Fibroblast of lung (primary cell): ENCODE measurements at regions not wholly inside any gene's neighbourhood (a gene's known extent, or its start where the extent isn't known, plus 50 kb on each side); places are given as distances from the start of the nearest gene placed in this dataset.

Experiments
- DNase-seq, 2 donors: peaks; one replicate each; pipeline versions ENCODE4 v3.0.0 to v3.0.0-alpha.2; 2010; ENCODE audit warnings: low read depth in 2 of 2
- H2AFZ ChIP-seq: 2 replicates; pipeline ENCODE4 v1.5.1; 2012; ENCODE audit warnings: low read length, control low read depth, inconsistent platforms
- H3K27ac ChIP-seq: 2 replicates; pipeline ENCODE4 v1.5.1; 2011; ENCODE audit warnings: low read length, control low read depth; ENCODE audit not compliant: insufficient read depth
- H3K27me3 ChIP-seq: 2 replicates; pipeline ENCODE4 v1.5.1; 2011; ENCODE audit warnings: mild to moderate bottlenecking, low read length; ENCODE audit not compliant: control insufficient read depth, insufficient read depth
- H3K36me3 ChIP-seq: 2 replicates; pipeline ENCODE4 v1.5.1; 2011; ENCODE audit warnings: low read length; ENCODE audit not compliant: control insufficient read depth, insufficient read depth
- H3K4me1 ChIP-seq: 2 replicates; pipeline ENCODE4 v1.5.1; 2011; ENCODE audit warnings: low read length; ENCODE audit not compliant: control insufficient read depth, insufficient read depth; ENCODE audit errors: extremely low read depth
- H3K4me2 ChIP-seq: 2 replicates; pipeline ENCODE4 v1.5.1; 2011; ENCODE audit warnings: low read length, control low read depth; ENCODE audit not compliant: insufficient read depth; ENCODE audit errors: extremely low read depth
- H3K4me3 ChIP-seq, 4 experiments: fragments of 200-600 bp in 1 of 4; sonication (generic) in 1 of 4; replicated peaks in 1 of 4; 2 replicates each; pipeline ENCODE4 v1.5.1; 2011 to 2016; ENCODE audit warnings: low read length in 4 of 4, low read depth in 3 of 4, mild to moderate bottlenecking in 3 of 4, control low read depth in 2 of 4, inconsistent platforms in 1 of 4, mixed read lengths in 1 of 4; ENCODE audit not compliant: insufficient read depth in 1 of 4; ENCODE audit errors: control extremely low read depth in 1 of 4
- H3K79me2 ChIP-seq: 2 replicates; pipeline ENCODE4 v1.5.1; 2012; ENCODE audit warnings: mild to moderate bottlenecking, low read length, inconsistent platforms; ENCODE audit not compliant: control insufficient read depth, insufficient read depth
- H3K9ac ChIP-seq: 2 replicates; pipeline ENCODE4 v1.5.1; 2011; ENCODE audit warnings: mild to moderate bottlenecking, low read length, control low read depth; ENCODE audit not compliant: insufficient read depth
- H3K9me3 ChIP-seq: 2 replicates; pipeline ENCODE4 v1.5.1; 2012; ENCODE audit warnings: low read depth, low read length; ENCODE audit not compliant: control insufficient read depth, insufficient read depth
- H4K20me1 ChIP-seq: 2 replicates; pipeline ENCODE4 v1.5.1; 2011; ENCODE audit warnings: low read length; ENCODE audit not compliant: control insufficient read depth, insufficient read depth; ENCODE audit errors: extremely low read depth
- EZH2 ChIP-seq: IDR thresholded peaks from 2 replicates; pipeline ENCODE4 v1.5.1; 2012; ENCODE audit warnings: low read length, control low read depth, mild to moderate bottlenecking; ENCODE audit errors: missing control alignments
- TF ChIP-seq, protein P1 (sequence below), 2 donors: IDR thresholded peaks in 1 of 2; conservative IDR thresholded peaks in 1 of 2; 1 replicate in 1 of 2; 2 replicates in 1 of 2; pipeline ENCODE4 v1.5.1; 2011 to 2012; ENCODE audit warnings: low read length in 2 of 2, control low read depth in 1 of 2, inconsistent platforms in 1 of 2, low read depth in 1 of 2, mild to moderate bottlenecking in 1 of 2

- no peak overlapping the region for H3K4me2 ChIP-seq
- H2AFZ ChIP-seq, result no peak overlapping the region
- H3K4me1 ChIP-seq, result no peaks in the 10 kb centered on the region
- H3K27me3 ChIP-seq, result no peaks in the 10 kb centered on the region
- no peaks in the 10 kb centered on the region for H3K79me2 ChIP-seq
- no peaks in the 10 kb centered on the region for H3K36me3 ChIP-seq
- no peak overlapping the region for H3K4me3 ChIP-seq
- no peaks in the 10 kb centered on the region for H4K20me1 ChIP-seq
- no peak for DNase-seq
- no peak overlapping the region for H3K27ac ChIP-seq
- TF ChIP-seq, protein P1, sequence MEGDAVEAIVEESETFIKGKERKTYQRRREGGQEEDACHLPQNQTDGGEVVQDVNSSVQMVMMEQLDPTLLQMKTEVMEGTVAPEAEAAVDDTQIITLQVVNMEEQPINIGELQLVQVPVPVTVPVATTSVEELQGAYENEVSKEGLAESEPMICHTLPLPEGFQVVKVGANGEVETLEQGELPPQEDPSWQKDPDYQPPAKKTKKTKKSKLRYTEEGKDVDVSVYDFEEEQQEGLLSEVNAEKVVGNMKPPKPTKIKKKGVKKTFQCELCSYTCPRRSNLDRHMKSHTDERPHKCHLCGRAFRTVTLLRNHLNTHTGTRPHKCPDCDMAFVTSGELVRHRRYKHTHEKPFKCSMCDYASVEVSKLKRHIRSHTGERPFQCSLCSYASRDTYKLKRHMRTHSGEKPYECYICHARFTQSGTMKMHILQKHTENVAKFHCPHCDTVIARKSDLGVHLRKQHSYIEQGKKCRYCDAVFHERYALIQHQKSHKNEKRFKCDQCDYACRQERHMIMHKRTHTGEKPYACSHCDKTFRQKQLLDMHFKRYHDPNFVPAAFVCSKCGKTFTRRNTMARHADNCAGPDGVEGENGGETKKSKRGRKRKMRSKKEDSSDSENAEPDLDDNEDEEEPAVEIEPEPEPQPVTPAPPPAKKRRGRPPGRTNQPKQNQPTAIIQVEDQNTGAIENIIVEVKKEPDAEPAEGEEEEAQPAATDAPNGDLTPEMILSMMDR (conservative IDR thresholded peaks at IDR 0.05 in 1 of 2, IDR thresholded peaks at IDR 0.05 in 1 of 2; ENCODE audit: low read depth in 1 of 2, low read length in 2 of 2), result no peak
- no peak for TF ChIP-seq EZH2
- no peak overlapping the region for H3K9ac ChIP-seq
- H3K9me3 ChIP-seq, result no peaks in the 10 kb centered on the region
Measured at GRCh38 chr7:96855139-96855538, 145.5 kb upstream of the SEM1 start.

GRCh38 chr7:96855691-96856090 is 146.0 kb upstream of the SEM1 start:
- H3K36me3 ChIP-seq, result no peaks in the 10 kb centered on the region

DNA sequence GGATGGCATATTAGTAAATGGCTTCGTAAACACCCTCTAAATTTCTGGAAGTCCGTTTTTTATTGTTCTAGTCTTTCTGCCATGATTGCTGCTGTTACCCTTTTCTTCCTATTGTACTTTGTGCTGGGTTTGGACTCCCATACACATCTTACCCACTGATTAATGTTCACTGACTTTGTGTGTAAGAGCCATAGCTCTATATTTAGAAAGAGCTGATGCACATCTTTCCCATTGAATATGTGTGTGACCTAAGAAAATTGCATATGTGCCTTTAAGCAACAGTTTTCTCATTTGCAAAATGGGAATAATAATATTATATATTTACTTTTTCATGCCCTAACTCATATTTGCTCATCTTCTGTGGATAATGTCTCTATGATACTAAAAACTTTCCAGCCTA is 135.8 kb upstream of the DLX6 start:
- H3K9ac ChIP-seq, result no peak overlapping the region
- no peaks in the 10 kb centered on the region for H3K36me3 ChIP-seq

More at GRCh38 chr7:96855691-96856090, 146.0 kb upstream of the SEM1 start:
- H3K27ac ChIP-seq, result no peak overlapping the region
- H3K9me3 ChIP-seq, result no peaks in the 10 kb centered on the region
- H3K4me2 ChIP-seq, result no peak overlapping the region
- no peak overlapping the region for H3K9ac ChIP-seq
- TF ChIP-seq, protein P1 (conservative IDR thresholded peaks at IDR 0.05 in 1 of 2, IDR thresholded peaks at IDR 0.05 in 1 of 2; ENCODE audit: low read depth in 1 of 2, low read length in 2 of 2), result no peak
- no peak for TF ChIP-seq EZH2
- no peaks in the 10 kb centered on the region for H3K79me2 ChIP-seq
- no peaks in the 10 kb centered on the region for H4K20me1 ChIP-seq
- no peak for DNase-seq
- no peak overlapping the region for H3K4me3 ChIP-seq
- H2AFZ ChIP-seq, result no peak overlapping the region
- no peaks in the 10 kb centered on the region for H3K4me1 ChIP-seq
- H3K27me3 ChIP-seq, result no peaks in the 10 kb centered on the region

More for the DNA sequence above, 135.8 kb upstream of the DLX6 start:
- Histone ChIP-seq H3K27ac (no peak overlapping the region), H3K27me3 (no peaks in the 10 kb centered on the region), H3K4me3 (no peak overlapping the region), H3K4me2 (no peak overlapping the region), H3K9me3 (no peaks in the 10 kb centered on the region), H3K4me1 (no peaks in the 10 kb centered on the region), H3K79me2 (no peaks in the 10 kb centered on the region), H4K20me1 (no peaks in the 10 kb centered on the region), H2AFZ (no peak overlapping the region)
- no peak for DNase-seq
- TF ChIP-seq, protein P1 (conservative IDR thresholded peaks at IDR 0.05 in 1 of 2, IDR thresholded peaks at IDR 0.05 in 1 of 2; ENCODE audit: low read depth in 1 of 2, low read length in 2 of 2), result no peak
- no peak for TF ChIP-seq EZH2
